Mesodermal cell (in vitro differentiated cells): ENCODE measurements at regions not wholly inside any gene's neighbourhood (a gene's known extent, or its start where the extent isn't known, plus 50 kb on each side); places are given as distances from the start of the nearest gene placed in this dataset.

Experiments
- H3K27ac ChIP-seq: 2 replicates; pipeline ENCODE4 v1.7.0; 2013; ENCODE audit warnings: mild to moderate bottlenecking, low read depth, low read length, moderate library complexity; ENCODE audit not compliant: severe bottlenecking
- H3K36me3 ChIP-seq: 2 replicates; pipeline ENCODE4 v1.7.1; 2013; ENCODE audit warnings: mild to moderate bottlenecking, low read length, moderate library complexity; ENCODE audit not compliant: control insufficient read depth, insufficient read depth
- H3K4me1 ChIP-seq: one replicate; pipeline ENCODE4 v1.7.1; 2013; ENCODE audit warnings: mild to moderate bottlenecking, low read length; ENCODE audit not compliant: insufficient read depth, control insufficient read depth, poor library complexity, severe bottlenecking
- H3K4me3 ChIP-seq: 2 replicates; pipeline ENCODE4 v1.7.0; 2013; ENCODE audit warnings: low read length, control low read depth, mild to moderate bottlenecking; ENCODE audit not compliant: insufficient read depth, poor library complexity, severe bottlenecking; ENCODE audit errors: extremely low read depth
- H3K9me3 ChIP-seq: 2 replicates; pipeline ENCODE4 v1.7.1; 2013; ENCODE audit warnings: mild to moderate bottlenecking, low read length, moderate library complexity; ENCODE audit not compliant: control insufficient read depth
- WGBS, 2 experiments: methylation state at CpG; one replicate each; pipeline ENCODE4 v1.1.5; 2013; ENCODE audit warnings: missing lambda C conversion rate in 2 of 2; ENCODE audit not compliant: insufficient coverage in 2 of 2; 5-methylcytosine and 5-hydroxymethylcytosine counted together

DNA sequence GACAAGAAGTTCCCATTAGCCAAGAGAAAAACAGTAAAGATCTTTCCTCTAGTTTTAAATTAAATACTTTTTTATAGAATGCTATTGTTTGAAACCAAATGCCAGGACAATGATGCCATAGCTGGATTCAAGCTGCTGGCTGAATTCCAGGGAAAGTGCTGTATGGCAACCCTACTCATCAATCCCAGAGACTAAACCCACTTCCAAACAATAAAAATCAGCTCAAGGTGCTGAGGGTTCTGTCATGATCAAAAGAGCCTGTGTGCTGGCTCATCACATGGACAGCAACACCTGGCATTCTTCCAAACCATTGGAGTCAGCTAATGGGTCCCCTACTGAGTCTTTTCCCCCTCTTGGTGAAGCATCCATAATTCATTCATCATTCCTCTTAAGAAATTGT, 53.7 kb upstream of the PARD3B start:
- Histone ChIP-seq H3K4me3 (no peak overlapping the region), H3K4me1 (no peaks in the 10 kb centered on the region), H3K27ac (no peak overlapping the region), H3K9me3 (no peaks in the 10 kb centered on the region), H3K36me3 (no peaks in the 10 kb centered on the region)

DNA sequence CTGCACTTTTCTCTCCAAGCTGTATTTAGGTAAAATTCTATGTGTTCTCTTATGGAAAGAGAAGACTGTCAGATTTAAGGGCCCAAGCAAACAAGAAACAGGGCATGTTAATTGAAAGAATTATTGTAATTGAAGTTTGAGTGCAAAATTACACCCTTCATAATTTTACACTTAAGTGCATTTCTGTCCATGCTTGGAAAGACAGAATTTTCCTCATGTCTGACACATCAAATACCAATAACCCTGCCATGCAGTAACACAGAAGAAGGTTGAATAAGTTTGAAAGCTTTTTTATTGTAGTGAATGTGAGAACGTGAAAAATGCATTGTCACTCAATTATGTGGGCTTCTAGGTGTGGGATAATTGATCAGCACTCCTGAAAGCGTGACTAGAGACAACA, 52.9 kb upstream of the PARD3B start:
- Histone ChIP-seq H3K4me1 (no peaks in the 10 kb centered on the region), H3K36me3 (no peaks in the 10 kb centered on the region), H3K4me3 (no peak overlapping the region), H3K9me3 (no peaks in the 10 kb centered on the region), H3K27ac (no peak overlapping the region)
- WGBS, 2 experiments, result no CpG with 5 or more reads among the region's 2 CpGs

DNA sequence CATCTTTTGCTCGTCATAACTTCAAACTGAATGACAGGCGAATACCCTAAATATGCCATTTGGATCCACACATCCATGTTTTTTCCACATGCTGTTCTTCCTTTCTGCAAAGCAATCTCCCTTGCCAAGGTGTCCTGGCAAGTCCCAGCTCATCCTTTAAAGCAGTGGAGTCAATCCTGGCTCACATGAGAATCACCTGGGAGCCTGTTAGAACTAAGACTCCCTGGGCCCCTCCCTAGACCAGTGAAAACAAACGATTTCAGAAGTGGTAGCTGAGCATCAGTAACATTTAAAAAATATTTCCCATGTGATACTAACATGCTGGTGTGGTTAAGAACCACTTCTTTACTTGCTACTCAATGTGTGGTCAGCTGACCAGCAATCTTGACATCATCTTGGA, 50.6 kb upstream of the PARD3B start:
- no peaks in the 10 kb centered on the region for H3K9me3 ChIP-seq
- 83 to 100% methylated on average over 1 to 2 of the region's 3 CpGs for WGBS, 2 experiments
- no peaks in the 10 kb centered on the region for H3K36me3 ChIP-seq
- no peak overlapping the region for H3K27ac ChIP-seq
- H3K4me3 ChIP-seq, result no peak overlapping the region
- H3K4me1 ChIP-seq, result no peaks in the 10 kb centered on the region

DNA sequence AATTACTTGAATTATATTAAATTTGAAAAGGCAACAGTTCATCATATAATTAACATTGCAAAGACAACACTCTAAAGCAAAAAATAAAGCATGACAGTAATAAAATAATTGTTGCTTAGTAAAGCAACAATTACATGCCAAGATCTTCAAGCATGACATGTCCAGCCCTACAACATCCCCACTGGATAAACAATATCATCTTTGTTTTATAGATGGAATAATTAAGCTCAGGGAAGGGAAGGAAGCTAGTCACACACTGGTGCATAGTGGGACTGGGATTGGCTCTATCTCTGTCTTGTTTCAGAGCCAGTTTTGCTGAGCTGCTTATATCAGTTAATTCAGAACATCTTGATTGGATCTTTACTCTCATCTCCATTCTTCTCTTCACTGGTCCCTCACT, 49.9 kb upstream of the PARD3B start:
- Histone ChIP-seq H3K36me3 (no peaks in the 10 kb centered on the region), H3K4me3 (no peak overlapping the region), H3K9me3 (no peaks in the 10 kb centered on the region), H3K4me1 (no peaks in the 10 kb centered on the region), H3K27ac (no peak overlapping the region)
